ENCODE measurements at regions not wholly inside any gene's neighbourhood (a gene's known extent, or its start where the extent isn't known, plus 50 kb on each side); places are given as distances from the start of the nearest gene placed in this dataset.

GRCh38 chr14:85218982-85219381, 311.0 kb upstream of the FLRT2 start:
- DNase-seq (ENCODE audit: low read depth): no peak

- no peak for DNase-seq (ENCODE audit: low read depth)
Observed at GRCh38 chr14:85221832-85222231, 308.1 kb upstream of the FLRT2 start.

- no peak for DNase-seq (ENCODE audit: low read depth)
Observed at GRCh38 chr14:85222341-85222740, 307.6 kb upstream of the FLRT2 start.

GRCh38 chr14:85223667-85224066, 306.3 kb upstream of the FLRT2 start:
- DNase-seq (ENCODE audit: low read depth): no peak

- DNase-seq (ENCODE audit: low read depth): no peak
Observed at GRCh38 chr14:85224241-85224640, 305.7 kb upstream of the FLRT2 start.

- peak; percentile 95 for DNase-seq (ENCODE audit: low read depth)
Observed at GRCh38 chr14:85233756-85234155, 296.2 kb upstream of the FLRT2 start.

GRCh38 chr14:85234156-85235025, 295.6 kb upstream of the FLRT2 start:
- peak; percentile 73 for DNase-seq (ENCODE audit: low read depth)

GRCh38 chr14:85235868-85236267, 294.1 kb upstream of the FLRT2 start:
- no peak for DNase-seq (ENCODE audit: low read depth)

- no peak for DNase-seq (ENCODE audit: low read depth)
Observed at GRCh38 chr14:85236296-85236695, 293.6 kb upstream of the FLRT2 start.

GRCh38 chr14:85239791-85240190, 290.2 kb upstream of the FLRT2 start:
- no peak for DNase-seq (ENCODE audit: low read depth)

- DNase-seq (ENCODE audit: low read depth): peak; percentile 32
Observed at GRCh38 chr14:85241022-85241855, 288.7 kb upstream of the FLRT2 start.

GRCh38 chr14:85242666-85243065, 287.3 kb upstream of the FLRT2 start:
- no peak for DNase-seq (ENCODE audit: low read depth)

GRCh38 chr14:85243321-85243720, 286.6 kb upstream of the FLRT2 start:
- DNase-seq (ENCODE audit: low read depth): no peak

- no peak for DNase-seq (ENCODE audit: low read depth)
Observed at GRCh38 chr14:85247071-85247470, 282.9 kb upstream of the FLRT2 start.

GRCh38 chr14:85248881-85249635, 280.9 kb upstream of the FLRT2 start:
- DNase-seq (ENCODE audit: low read depth): peak; percentile 76

- peak; percentile 38 for DNase-seq (ENCODE audit: low read depth)
Observed at GRCh38 chr14:85250414-85251189, 279.3 kb upstream of the FLRT2 start.

GRCh38 chr14:85252011-85252410, 277.9 kb upstream of the FLRT2 start:
- DNase-seq (ENCODE audit: low read depth): peak; percentile 90

- DNase-seq (ENCODE audit: low read depth): peak; percentile 67
Observed at GRCh38 chr14:85254711-85255110, 275.2 kb upstream of the FLRT2 start.

- DNase-seq (ENCODE audit: low read depth): no peak
Observed at GRCh38 chr14:85257287-85257686, 272.7 kb upstream of the FLRT2 start.

GRCh38 chr14:85263916-85264675, 265.8 kb upstream of the FLRT2 start:
- no peak for DNase-seq (ENCODE audit: low read depth)

All from iris pigment epithelial cell (primary cell).